HL-60 (cell line): ENCODE measurements at regions not wholly inside any gene's neighbourhood (a gene's known extent, or its start where the extent isn't known, plus 50 kb on each side); places are given as distances from the start of the nearest gene placed in this dataset.

Source experiments
- CTCF ChIP-seq: IDR thresholded peaks from one replicate; pipeline ENCODE4 v1.5.1; 2011; ENCODE audit warnings: low read length, control low read depth, inconsistent platforms; ENCODE audit not compliant: insufficient read depth
- GABPA ChIP-seq: IDR thresholded peaks from 2 replicates; pipeline ENCODE4 v1.6.1; 2012; ENCODE audit warnings: low read depth
- POLR2AphosphoS5 ChIP-seq: IDR thresholded peaks from 2 replicates; pipeline ENCODE4 v1.6.1; 2012; ENCODE audit warnings: low read depth
- REST ChIP-seq: IDR thresholded peaks from 2 replicates; pipeline ENCODE4 v1.6.1; 2012; ENCODE audit warnings: low read depth; ENCODE audit not compliant: insufficient replicate concordance
- SPI1 ChIP-seq: IDR thresholded peaks from 2 replicates; pipeline ENCODE4 v1.6.1; 2012; ENCODE audit warnings: low read depth, mild to moderate bottlenecking, borderline replicate concordance

GRCh38 chr17:77872714-77873499, 85.6 kb upstream of the TNRC6C start:
- no peak for TF ChIP-seq CTCF
- TF ChIP-seq GABPA, result no peak
- no peak for TF ChIP-seq POLR2AphosphoS5
- no peak for TF ChIP-seq REST
- TF ChIP-seq SPI1, result no peak
